Fibroblast of pulmonary artery (primary cell): ENCODE measurements at regions not wholly inside any gene's neighbourhood (a gene's known extent, or its start where the extent isn't known, plus 50 kb on each side); places are given as distances from the start of the nearest gene placed in this dataset.

Source experiments
- DNase-seq: peaks from one replicate; pipeline ENCODE4 v3.0.0-alpha.2; 2010; ENCODE audit warnings: low read depth
- H3K4me3 ChIP-seq: replicated peaks from 2 replicates; pipeline ENCODE4 v1.5.1; 2011; ENCODE audit warnings: low read depth, mild to moderate bottlenecking, control low read depth, low read length, moderate library complexity
- TF ChIP-seq, protein P1 (sequence below): IDR thresholded peaks from 2 replicates; pipeline ENCODE4 v1.5.1; 2011; ENCODE audit warnings: mild to moderate bottlenecking, control low read depth, low read length, inconsistent platforms; ENCODE audit errors: missing control alignments

- TF ChIP-seq, protein P1, sequence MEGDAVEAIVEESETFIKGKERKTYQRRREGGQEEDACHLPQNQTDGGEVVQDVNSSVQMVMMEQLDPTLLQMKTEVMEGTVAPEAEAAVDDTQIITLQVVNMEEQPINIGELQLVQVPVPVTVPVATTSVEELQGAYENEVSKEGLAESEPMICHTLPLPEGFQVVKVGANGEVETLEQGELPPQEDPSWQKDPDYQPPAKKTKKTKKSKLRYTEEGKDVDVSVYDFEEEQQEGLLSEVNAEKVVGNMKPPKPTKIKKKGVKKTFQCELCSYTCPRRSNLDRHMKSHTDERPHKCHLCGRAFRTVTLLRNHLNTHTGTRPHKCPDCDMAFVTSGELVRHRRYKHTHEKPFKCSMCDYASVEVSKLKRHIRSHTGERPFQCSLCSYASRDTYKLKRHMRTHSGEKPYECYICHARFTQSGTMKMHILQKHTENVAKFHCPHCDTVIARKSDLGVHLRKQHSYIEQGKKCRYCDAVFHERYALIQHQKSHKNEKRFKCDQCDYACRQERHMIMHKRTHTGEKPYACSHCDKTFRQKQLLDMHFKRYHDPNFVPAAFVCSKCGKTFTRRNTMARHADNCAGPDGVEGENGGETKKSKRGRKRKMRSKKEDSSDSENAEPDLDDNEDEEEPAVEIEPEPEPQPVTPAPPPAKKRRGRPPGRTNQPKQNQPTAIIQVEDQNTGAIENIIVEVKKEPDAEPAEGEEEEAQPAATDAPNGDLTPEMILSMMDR: no peak
- H3K4me3 ChIP-seq: no peak overlapping the region
- no peak for DNase-seq
These were observed 74.7 kb upstream of the COL5A1 start for GRCh38 chr9:134566936-134567335.

DNA sequence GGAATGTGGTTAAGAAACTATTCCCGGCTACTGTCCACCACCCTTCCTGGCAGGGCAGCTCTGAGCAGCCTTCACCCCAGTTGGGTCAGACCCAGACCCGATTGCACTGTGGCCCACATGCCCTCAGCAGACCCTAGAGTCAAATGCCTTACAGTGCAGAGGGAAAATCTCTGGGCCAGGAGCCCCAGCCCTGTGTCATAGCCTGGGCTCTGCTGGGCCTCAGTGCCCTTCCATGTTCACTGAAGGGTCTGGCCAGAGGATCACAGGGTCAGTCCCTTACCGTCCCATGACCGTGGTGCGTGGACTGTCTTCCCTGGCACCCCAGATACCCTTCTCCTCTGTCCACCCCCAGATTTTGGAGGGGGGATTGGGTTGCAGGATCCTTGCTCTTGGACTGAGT is 73.5 kb upstream of the COL5A1 start:
- no peak overlapping the region for H3K4me3 ChIP-seq
- TF ChIP-seq, protein P1: no peak
- DNase-seq: no peak

DNA sequence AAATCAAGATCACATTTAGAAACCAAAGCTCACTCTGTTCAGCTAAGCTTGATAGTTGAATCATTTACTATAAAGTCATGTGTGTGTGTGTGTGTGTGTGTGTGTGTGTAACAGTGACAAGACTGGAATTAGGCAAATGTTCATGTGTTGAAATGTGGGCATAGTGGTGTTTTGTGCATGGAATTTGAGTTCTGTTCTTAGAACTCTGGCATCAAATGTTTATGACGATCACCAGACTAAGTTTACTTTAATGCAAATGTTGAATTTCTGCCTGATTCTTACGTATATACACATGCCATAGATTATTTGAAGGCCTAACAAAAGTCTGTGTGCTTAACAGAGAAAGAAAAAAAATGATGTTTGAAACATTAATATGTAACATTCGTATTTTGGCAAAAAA is 72.8 kb upstream of the COL5A1 start:
- DNase-seq: no peak
- TF ChIP-seq, protein P1: no peak
- H3K4me3 ChIP-seq: no peak overlapping the region

GRCh38 chr9:134569626-134570025 is 72.0 kb upstream of the COL5A1 start:
- TF ChIP-seq, protein P1: no peak
- no peak for DNase-seq
- H3K4me3 ChIP-seq: no peak overlapping the region

DNA sequence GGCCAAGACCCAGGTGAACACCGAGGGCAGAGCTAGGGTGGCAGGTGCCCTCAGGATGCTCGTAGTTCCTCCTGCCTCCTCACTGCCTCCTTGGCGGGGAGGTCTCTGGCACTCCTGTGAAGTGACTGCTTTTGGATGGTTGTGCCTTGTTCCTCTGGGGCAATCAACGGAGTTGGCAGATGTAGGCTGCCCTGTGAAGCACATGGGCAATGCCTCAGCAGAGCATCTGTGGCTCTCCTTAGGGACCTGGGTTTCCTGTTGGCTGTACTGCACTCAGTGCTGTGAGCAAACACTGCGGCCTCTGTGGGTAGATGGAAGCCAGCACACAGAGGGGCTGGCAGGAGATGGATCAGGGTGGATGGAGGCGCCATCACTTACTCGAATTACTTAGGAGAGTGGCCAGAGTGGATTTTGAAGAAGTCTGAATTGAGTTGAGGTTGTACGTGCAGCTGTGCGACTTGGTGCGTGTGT is 71.4 kb upstream of the COL5A1 start:
- TF ChIP-seq, protein P1: no peak
- no peak overlapping the region for H3K4me3 ChIP-seq
- no peak for DNase-seq

- TF ChIP-seq, protein P1: no peak
- H3K4me3 ChIP-seq: no peak overlapping the region
- DNase-seq: no peak
These were observed 70.8 kb upstream of the COL5A1 start for GRCh38 chr9:134570711-134571325.

GRCh38 chr9:134571326-134571931 is 70.2 kb upstream of the COL5A1 start:
- DNase-seq: no peak
- no peak overlapping the region for H3K4me3 ChIP-seq
- TF ChIP-seq, protein P1: no peak
